ACC112 (cell line): ENCODE measurements at regions not wholly inside any gene's neighbourhood (a gene's known extent, or its start where the extent isn't known, plus 50 kb on each side); places are given as distances from the start of the nearest gene placed in this dataset.

Experiments
- H2AFZ ChIP-seq: fragments of 200-600 bp; sonication (generic); one replicate; pipeline ENCODE4 v1.6.0; 2017; ENCODE audit warnings: antibody characterized with exemption, low read length; ENCODE audit not compliant: unreplicated experiment
- H3K27ac ChIP-seq: fragments of 200-600 bp; sonication (generic); 2 replicates; pipeline ENCODE4 v1.5.1; 2014; ENCODE audit warnings: low read depth, mild to moderate bottlenecking, antibody characterized with exemption, low read length, moderate library complexity
- H3K27me3 ChIP-seq: fragments of 200-600 bp; sonication (generic); 2 replicates; pipeline ENCODE4 v1.6.1; 2014; ENCODE audit warnings: mild to moderate bottlenecking, antibody characterized with exemption, low read length, moderate library complexity, mixed read lengths; ENCODE audit not compliant: insufficient read depth
- H3K36me3 ChIP-seq: fragments of 200-600 bp; sonication (generic); 2 replicates; pipeline ENCODE4 v1.6.1; 2016; ENCODE audit warnings: mild to moderate bottlenecking, antibody characterized with exemption, low read length, moderate library complexity, mixed read lengths; ENCODE audit not compliant: insufficient read depth
- H3K4me1 ChIP-seq: fragments of 200-600 bp; sonication (generic); one replicate; pipeline ENCODE4 v1.6.1; 2016; ENCODE audit warnings: low read length, mixed read lengths; ENCODE audit not compliant: insufficient read depth, unreplicated experiment, control insufficient read depth
- H3K4me3 ChIP-seq: fragments of 200-600 bp; sonication (generic); 2 replicates; pipeline ENCODE4 v1.5.1; 2014; ENCODE audit warnings: mild to moderate bottlenecking, low read depth, low read length
- H3K79me2 ChIP-seq: fragments of 200-600 bp; sonication (generic); one replicate; pipeline ENCODE4 v1.6.0; 2016; ENCODE audit warnings: low read length; ENCODE audit not compliant: control insufficient read depth, unreplicated experiment, insufficient read depth

DNA sequence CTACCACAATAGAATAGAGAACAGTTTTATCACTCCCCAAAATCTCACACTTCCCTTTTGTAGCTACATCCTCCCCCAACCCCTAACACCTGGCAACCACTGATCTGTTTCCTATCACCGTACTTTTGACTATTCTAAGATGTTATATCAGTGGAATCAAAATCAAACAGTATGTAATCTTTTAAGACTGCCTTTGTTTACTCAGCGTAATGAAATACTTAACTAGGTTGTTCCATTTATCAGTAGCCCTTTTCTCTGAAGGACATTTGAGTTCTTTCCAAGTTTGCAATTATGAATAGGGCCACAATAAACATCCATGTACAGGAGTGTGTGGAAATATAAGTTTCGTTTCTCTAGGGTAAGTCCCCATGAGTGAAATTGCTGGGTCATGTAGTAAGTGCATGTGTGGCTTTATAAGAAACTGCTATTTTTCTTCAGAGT lies 372.3 kb downstream of the SV2B start:
- Histone ChIP-seq H3K27me3 (no peaks in the 10 kb centered on the region), H3K79me2 (no peaks in the 10 kb centered on the region), H3K4me3 (no peak overlapping the region), H2AFZ (no peak overlapping the region), H3K4me1 (no peaks in the 10 kb centered on the region), H3K36me3 (no peaks in the 10 kb centered on the region), H3K27ac (no peak overlapping the region)

DNA sequence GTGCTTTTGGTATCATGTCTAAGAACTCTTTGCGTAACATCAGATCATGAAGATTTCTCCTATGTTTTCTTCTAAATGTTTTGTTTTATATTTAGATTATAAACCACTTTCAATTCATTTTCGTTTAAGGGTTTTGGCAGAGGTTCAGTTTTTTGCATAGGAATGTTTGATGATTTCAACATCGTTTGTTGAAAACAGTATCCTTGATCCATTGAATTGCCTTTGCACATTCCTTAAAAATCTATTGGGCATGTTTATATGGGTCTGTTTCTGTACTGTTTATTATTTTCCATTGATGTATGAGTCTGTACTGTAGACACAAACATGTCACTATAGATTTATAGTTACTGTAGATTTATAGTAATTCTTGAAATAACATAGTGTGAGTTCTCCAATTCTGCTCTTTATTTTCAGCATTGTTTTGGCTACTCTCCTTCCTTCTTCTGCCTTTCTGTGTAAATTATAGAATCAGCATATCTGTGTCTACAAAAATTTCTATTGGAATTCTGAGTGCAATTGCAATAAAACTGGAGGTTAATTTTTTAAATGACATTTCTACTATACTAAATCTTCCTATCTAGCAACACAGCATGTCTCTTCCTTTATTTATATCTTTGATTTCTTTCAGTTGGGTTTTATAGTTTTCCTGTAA lies 374.0 kb downstream of the SV2B start:
- Histone ChIP-seq H2AFZ (no peak overlapping the region), H3K36me3 (no peaks in the 10 kb centered on the region), H3K4me1 (no peaks in the 10 kb centered on the region), H3K4me3 (no peak overlapping the region), H3K27ac (no peak overlapping the region), H3K79me2 (no peaks in the 10 kb centered on the region), H3K27me3 (no peaks in the 10 kb centered on the region)

DNA sequence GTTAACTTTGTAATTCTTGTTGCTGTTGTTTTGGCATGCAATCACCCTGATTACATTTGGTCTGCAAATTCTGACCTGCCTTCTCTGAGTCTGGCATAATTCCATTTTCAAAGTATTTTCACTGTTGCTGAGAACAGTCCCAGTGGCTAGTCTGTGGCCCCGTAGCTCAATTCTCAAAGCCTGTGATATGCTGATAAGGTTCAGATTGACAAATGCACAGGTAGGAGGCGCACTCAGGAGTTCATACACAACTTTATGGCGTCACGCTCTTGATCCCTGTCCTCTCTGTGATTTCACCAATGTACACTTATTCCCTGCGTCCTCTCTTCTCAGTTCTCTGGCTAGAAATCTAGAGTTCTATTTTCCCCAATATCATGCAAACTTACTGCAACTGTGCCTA lies 376.6 kb upstream of the SLCO3A1 start:
- Histone ChIP-seq H3K4me1 (no peaks in the 10 kb centered on the region), H3K36me3 (no peaks in the 10 kb centered on the region), H3K27me3 (no peaks in the 10 kb centered on the region), H3K79me2 (no peaks in the 10 kb centered on the region), H3K27ac (no peak overlapping the region), H3K4me3 (no peak overlapping the region), H2AFZ (no peak overlapping the region)

DNA sequence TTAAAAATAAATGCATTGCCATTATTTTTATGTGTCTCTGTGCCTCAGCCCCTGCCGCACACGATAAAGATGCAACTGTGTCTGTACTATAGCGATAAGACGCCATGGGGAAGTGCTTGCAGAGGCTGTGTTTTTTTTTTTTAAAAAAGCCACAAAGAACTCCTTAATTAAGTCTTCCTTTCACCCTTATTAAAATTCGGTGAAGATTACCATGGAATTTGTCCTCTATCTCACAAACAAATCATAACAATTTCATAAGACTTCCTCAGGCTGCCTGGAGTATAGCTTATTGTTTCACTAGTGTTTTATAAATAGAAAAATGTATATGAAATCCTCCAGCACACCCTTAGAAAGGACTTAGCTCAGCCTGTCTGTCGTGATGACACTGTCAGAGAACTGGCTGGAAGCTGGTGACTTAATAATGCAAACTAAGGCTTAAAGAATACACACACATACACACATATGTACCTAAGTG lies 374.8 kb upstream of the SLCO3A1 start:
- no peak overlapping the region for H3K27ac ChIP-seq

DNA sequence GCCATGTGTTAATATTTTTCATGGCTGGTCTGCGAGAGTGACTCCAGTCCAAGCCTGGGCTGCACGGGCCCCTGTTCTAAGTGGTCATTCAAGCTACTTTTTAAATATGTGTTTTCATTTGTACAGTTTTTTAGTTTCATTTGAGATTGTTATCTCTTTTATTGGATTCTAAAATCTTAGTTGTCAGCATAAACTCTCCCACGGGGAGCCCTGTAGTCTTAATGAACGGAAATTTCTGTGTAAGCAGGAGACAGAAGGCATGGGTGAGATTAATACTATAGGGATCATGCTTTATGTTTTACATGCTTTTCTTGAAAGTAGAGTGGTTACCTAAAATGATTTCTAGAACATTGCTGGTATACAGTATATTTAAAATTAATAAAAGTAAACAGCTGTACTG lies 373.1 kb upstream of the SLCO3A1 start:
- Histone ChIP-seq H3K36me3 (no peaks in the 10 kb centered on the region), H3K79me2 (no peaks in the 10 kb centered on the region), H2AFZ (no peak overlapping the region), H3K4me1 (no peaks in the 10 kb centered on the region), H3K27ac (no peak overlapping the region), H3K27me3 (peaks cover 24% of the 10 kb centered on the region), H3K4me3 (no peak overlapping the region)

More for the DNA sequence above, 374.8 kb upstream of the SLCO3A1 start:
- Histone ChIP-seq H3K27me3 (peaks cover 9% of the 10 kb centered on the region), H3K36me3 (no peaks in the 10 kb centered on the region), H3K4me3 (no peak overlapping the region), H2AFZ (no peak overlapping the region), H3K79me2 (no peaks in the 10 kb centered on the region), H3K4me1 (no peaks in the 10 kb centered on the region)

DNA sequence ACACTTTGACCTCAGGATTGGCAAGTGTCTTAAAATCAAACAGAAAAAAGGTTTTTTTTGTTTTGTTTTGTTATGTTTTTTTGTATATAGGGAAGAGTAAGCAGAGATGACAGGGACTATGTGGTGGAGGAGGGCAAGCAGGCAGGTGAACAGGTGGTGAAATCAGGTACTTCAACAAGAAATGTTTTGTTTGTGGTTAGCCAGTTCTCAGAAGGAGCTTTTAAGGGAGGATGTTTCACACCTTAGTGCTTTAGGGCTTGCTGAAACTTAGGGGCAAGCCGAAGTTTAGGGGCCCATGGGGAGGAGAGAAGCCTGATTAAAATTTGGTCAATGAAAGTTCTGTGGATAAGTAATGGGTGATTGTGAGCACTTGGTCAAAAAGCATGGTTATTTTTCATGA lies 370.7 kb upstream of the SLCO3A1 start:
- Histone ChIP-seq H3K79me2 (no peaks in the 10 kb centered on the region), H3K27ac (no peak overlapping the region), H3K27me3 (peaks cover 24% of the 10 kb centered on the region), H3K4me1 (no peaks in the 10 kb centered on the region), H3K4me3 (no peak overlapping the region), H2AFZ (no peak overlapping the region), H3K36me3 (no peaks in the 10 kb centered on the region)

DNA sequence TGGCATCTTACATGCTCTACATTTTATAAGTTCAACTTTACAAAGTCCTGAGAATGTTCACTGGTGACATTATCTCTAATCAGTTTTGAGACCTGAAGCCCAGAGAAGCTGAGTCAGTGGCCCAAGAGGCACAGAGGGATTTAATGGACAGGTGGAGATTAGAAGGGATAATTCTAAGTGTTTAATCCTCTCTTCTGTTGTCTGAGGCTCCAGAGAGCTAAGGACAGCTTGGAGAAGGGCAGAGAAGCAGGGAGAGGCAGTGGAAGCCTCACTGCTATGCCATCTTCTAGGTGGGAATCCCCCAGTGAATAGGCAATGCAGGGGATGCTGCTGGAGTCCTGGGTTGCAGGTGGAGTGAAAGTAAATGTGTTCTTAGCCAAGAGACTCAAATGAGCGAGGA lies 369.4 kb upstream of the SLCO3A1 start:
- Histone ChIP-seq H3K79me2 (no peaks in the 10 kb centered on the region), H3K4me1 (no peaks in the 10 kb centered on the region), H3K27me3 (peaks cover 24% of the 10 kb centered on the region), H3K27ac (no peak overlapping the region), H3K36me3 (no peaks in the 10 kb centered on the region), H2AFZ (no peak overlapping the region), H3K4me3 (no peak overlapping the region)

DNA sequence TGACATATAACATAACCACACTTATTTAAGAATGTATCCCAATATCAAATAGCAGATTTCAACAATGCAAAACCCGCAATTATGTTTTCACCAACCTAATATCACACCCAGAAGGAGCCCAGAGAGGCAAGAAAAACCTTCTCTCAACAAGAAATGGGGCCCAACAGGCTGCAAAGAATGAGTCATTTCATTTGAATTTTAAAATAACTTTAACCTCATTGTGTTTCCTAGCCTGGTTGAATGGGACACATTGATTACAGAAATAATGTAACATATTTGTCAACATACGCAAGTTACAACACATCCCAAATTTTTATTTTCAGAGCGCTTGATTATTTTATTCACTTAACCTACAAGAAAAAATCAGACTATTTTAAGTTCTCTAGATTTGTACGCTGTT lies 365.1 kb upstream of the SLCO3A1 start:
- H3K4me1 ChIP-seq: no peaks in the 10 kb centered on the region
- no peaks in the 10 kb centered on the region for H3K36me3 ChIP-seq
- no peak overlapping the region for H2AFZ ChIP-seq
- no peaks in the 10 kb centered on the region for H3K79me2 ChIP-seq
- no peak overlapping the region for H3K4me3 ChIP-seq
- H3K27ac ChIP-seq: no peak overlapping the region
- H3K27me3 ChIP-seq: peaks cover 19% of the 10 kb centered on the region

DNA sequence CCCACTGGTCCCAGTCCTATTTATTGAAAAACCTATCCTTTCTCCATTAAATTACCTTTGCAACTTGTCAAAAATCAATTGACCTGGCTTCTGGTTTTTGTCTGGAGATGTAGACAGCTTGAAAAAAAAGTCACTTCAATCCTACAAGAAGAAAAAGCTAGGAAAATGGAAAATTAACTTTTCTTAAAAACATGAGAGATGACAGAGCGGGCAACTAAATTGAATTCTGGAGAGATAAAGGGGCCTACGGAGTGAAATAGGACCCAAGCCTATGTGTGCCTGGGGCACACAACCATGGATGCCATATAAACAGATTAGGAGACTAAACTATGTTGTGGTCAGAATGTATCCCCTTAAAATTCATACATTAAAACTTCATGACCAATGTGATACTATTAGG lies 363.3 kb upstream of the SLCO3A1 start:
- Histone ChIP-seq H3K4me3 (no peak overlapping the region), H3K4me1 (no peaks in the 10 kb centered on the region), H3K79me2 (no peaks in the 10 kb centered on the region), H3K27ac (no peak overlapping the region), H3K36me3 (no peaks in the 10 kb centered on the region), H2AFZ (no peak overlapping the region), H3K27me3 (peaks cover 11% of the 10 kb centered on the region)

DNA sequence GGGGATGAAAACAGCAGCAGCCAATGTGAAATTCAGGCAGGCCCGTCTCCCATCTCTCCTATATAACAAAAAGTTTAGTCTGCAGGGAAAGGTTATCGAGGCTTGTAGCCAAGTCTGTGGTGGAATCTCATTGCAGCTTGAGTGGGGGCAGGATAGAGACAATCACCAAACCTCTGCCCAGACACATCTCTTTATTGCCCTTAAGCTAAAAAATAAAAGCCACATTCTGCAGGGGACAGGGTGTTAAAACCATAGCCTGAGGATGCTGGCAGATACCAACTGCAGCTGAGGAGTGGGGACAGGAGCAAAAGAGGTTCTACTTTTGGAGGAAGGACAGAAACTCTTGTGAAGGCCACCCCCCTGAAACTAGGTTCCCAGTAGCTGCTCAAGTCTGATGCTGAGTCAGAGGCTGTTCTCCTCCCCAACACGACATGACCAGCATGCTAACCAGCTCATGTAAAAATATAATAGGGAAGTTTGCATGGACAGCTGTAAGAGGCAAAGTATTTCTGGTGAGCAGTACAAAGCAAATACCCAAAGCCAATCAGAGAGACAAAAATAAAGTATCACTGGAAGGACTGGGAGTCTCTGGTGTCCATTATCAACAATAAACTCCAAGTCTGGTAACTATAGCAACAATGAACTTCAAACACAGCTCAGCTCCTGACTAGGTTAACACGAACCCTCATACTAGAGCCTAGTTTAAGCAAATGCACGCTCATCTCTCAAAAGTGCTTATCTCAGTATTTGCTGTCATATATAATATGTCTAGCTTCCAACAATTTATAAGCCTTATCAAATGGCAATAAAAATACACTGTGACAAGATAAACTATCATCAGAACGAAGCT lies 362.2 kb upstream of the SLCO3A1 start:
- Histone ChIP-seq H3K79me2 (no peaks in the 10 kb centered on the region), H3K27me3 (peaks cover 10% of the 10 kb centered on the region), H3K36me3 (no peaks in the 10 kb centered on the region), H3K27ac (no peak overlapping the region), H2AFZ (no peak overlapping the region), H3K4me3 (no peak overlapping the region), H3K4me1 (no peaks in the 10 kb centered on the region)
